Tibial artery (tissue), 4 donors: ENCODE measurements at regions not wholly inside any gene's neighbourhood (a gene's known extent, or its start where the extent isn't known, plus 50 kb on each side); places are given as distances from the start of the nearest gene placed in this dataset.

Experiments
- DNase-seq, 2 donors: peaks; one replicate each; pipeline ENCODE4 v3.0.0-alpha.2; 2019
- H3K27ac ChIP-seq, 2 donors: fragments of 200-600 bp; sonication (generic) in 1 of 2; 1 replicate in 1 of 2; 2 replicates in 1 of 2; pipeline ENCODE4 v1.5.1; 2018 to 2019; ENCODE audit warnings: mild to moderate bottlenecking in 1 of 2
- H3K27me3 ChIP-seq, 2 donors: fragments of 200-600 bp; sonication (generic) in 1 of 2; one replicate each; pipeline versions ENCODE4 v1.5.1 to v1.6.0; 2016 to 2019
- H3K36me3 ChIP-seq, 3 donors: fragments of 200-600 bp; sonication (generic) in 2 of 3; one replicate each; pipeline ENCODE4 v1.5.1; 2016 to 2019; ENCODE audit warnings: mild to moderate bottlenecking in 2 of 3
- H3K4me1 ChIP-seq, 4 donors: fragments of 200-600 bp; sonication (generic) in 2 of 4; 1 replicate in 3 of 4; 2 replicates in 1 of 4; pipeline ENCODE4 v1.5.1; 2016 to 2019
- H3K4me3 ChIP-seq, 2 donors: fragments of 200-600 bp; sonication (generic) in 1 of 2; 1 replicate in 1 of 2; 2 replicates in 1 of 2; pipeline ENCODE4 v1.5.1; 2018 to 2019; ENCODE audit warnings: mild to moderate bottlenecking in 2 of 2
- H3K9me3 ChIP-seq, 3 donors: fragments of 200-600 bp; sonication (generic) in 1 of 3; one replicate each; pipeline ENCODE4 v1.5.1; 2016 to 2019
- intact Hi-C: fragments of 100-400 bp; cut with DNase I; formaldehyde crosslinking; loops from one replicate; pipeline ENCODE4 v1.15.0; 2023; ENCODE audit warnings: low total_unique reads
- TF ChIP-seq, protein P1 (sequence below), 2 experiments: fragments of 200-600 bp in 1 of 2; fragments of 450-650 bp in 1 of 2; IDR thresholded peaks; one replicate each; pipeline ENCODE4 v1.5.1; 2017 to 2019; ENCODE audit warnings: antibody characterized with exemption in 2 of 2, mild to moderate bottlenecking in 1 of 2, moderate library complexity in 1 of 2

DNA sequence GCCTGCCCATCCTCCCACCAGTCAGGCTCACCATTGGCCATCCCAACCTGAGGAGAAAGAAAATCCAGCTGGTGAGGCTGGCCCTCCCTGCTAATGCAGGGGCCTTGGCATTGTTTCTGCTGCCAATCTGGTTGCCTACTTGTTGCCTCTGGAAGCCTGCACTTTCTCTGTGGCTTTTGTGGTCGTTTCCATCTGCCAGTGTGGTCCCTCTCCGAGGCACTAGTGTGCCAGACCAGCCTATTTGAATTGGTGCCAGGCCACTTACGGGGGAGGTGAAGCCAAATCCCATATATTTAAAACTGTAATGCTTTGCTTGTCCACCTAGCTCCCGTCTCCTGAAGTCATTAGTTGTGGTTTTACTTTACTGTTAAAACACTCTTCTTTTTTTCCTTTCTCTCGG is 213.4 kb upstream of the ADAMTSL1 start:
- H3K27me3 ChIP-seq, result no peaks in the 10 kb centered on the region
- DNase-seq, result no peak
- no peaks in the 10 kb centered on the region for H3K9me3 ChIP-seq
- no peaks in the 10 kb centered on the region for H3K36me3 ChIP-seq
- H3K4me3 ChIP-seq, result no peak overlapping the region
- H3K27ac ChIP-seq, result no peak overlapping the region
- H3K4me1 ChIP-seq, result peaks cover 0 to 5% (median 2%) of the 10 kb centered on the region in 4 donors
- TF ChIP-seq, protein P1, sequence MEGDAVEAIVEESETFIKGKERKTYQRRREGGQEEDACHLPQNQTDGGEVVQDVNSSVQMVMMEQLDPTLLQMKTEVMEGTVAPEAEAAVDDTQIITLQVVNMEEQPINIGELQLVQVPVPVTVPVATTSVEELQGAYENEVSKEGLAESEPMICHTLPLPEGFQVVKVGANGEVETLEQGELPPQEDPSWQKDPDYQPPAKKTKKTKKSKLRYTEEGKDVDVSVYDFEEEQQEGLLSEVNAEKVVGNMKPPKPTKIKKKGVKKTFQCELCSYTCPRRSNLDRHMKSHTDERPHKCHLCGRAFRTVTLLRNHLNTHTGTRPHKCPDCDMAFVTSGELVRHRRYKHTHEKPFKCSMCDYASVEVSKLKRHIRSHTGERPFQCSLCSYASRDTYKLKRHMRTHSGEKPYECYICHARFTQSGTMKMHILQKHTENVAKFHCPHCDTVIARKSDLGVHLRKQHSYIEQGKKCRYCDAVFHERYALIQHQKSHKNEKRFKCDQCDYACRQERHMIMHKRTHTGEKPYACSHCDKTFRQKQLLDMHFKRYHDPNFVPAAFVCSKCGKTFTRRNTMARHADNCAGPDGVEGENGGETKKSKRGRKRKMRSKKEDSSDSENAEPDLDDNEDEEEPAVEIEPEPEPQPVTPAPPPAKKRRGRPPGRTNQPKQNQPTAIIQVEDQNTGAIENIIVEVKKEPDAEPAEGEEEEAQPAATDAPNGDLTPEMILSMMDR (IDR thresholded peaks at IDR 0.05), result no peak
- intact Hi-C loops, result loop anchor here (5.0 kb wide), 1 partner anchor 757 kb away; no protein-coding TSS in a partner anchor

DNA sequence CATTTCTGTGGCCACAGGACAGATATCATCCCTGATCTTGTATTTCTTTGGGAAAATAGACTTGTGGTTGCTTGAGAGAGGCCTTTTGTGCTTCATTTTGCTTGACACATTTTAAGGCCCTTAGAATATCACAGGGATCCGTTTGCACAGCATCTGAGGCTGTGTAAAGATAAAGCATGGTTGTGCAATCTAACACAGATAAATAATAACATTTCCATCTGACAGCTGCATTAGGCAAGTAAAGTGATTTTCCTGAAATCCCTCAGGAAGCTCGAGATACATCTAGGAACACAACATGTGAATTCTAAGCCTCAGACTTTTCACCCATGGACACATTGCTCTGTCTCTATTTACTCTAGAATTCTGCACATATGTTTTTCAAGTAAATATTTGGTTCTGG is 212.8 kb upstream of the ADAMTSL1 start:
- TF ChIP-seq, protein P1 (IDR thresholded peaks at IDR 0.05), result no peak
- DNase-seq, result no peak
- no peak overlapping the region for H3K4me3 ChIP-seq
- no peak overlapping the region for H3K27ac ChIP-seq
- intact Hi-C loops, result loop anchor here (5.0 kb wide), 1 partner anchor 756 kb away; no protein-coding TSS in a partner anchor
- H3K9me3 ChIP-seq, result no peaks in the 10 kb centered on the region
- no peaks in the 10 kb centered on the region for H3K36me3 ChIP-seq
- peaks cover 0 to 5% (median 2%) of the 10 kb centered on the region in 4 donors for H3K4me1 ChIP-seq
- H3K27me3 ChIP-seq, result no peaks in the 10 kb centered on the region

DNA sequence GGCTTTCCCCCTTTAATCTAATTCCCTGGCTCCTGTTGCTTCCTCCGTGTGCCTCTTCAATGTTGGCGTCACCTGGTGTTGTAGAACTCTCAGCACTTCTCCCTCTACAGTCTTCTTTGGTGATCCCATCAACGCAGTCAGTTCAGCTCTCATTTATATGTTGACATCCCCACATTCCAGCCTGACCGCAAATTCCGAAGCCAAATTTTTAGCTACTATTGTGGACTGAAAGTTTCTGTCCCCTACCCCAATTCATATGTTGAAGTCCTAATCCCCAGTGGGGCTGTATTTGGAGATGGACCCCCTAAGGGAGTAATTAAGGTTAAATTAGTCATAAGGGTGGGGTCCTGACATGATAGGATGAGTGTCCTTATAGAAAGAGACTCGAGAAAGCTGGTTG is 210.6 kb upstream of the ADAMTSL1 start:
- Histone ChIP-seq H3K4me1 (peaks cover 0 to 5% (median 2%) of the 10 kb centered on the region in 4 donors), H3K27ac (no peak overlapping the region), H3K9me3 (no peaks in the 10 kb centered on the region), H3K27me3 (no peaks in the 10 kb centered on the region), H3K4me3 (no peak overlapping the region), H3K36me3 (no peaks in the 10 kb centered on the region)
- intact Hi-C loops, result loop anchor here (5.0 kb wide), 1 partner anchor 754 kb away; no protein-coding TSS in a partner anchor
- no peak for DNase-seq
- TF ChIP-seq, protein P1 (IDR thresholded peaks at IDR 0.05), result no peak

DNA sequence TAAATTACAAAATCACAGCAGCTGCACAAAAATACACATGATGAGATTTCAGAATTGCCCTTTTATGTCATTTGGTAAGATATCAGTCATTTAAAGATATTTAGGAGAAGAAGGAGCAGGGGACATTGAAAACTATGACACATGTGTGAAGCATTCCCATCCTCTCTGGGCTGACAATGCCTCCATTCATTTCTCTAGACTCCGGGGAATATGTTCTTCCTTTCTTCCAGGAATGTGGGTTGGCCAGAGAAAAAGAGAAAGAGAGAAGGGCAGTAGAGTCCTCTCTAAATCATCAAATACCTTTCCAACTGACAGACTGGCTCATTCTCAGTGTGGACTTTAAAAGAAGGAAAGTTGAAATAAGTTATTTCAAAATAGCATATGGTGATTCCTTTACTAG is 205.6 kb upstream of the ADAMTSL1 start:
- TF ChIP-seq, protein P1 (IDR thresholded peaks at IDR 0.05), result no peak
- Histone ChIP-seq H3K4me1 (no peaks in the 10 kb centered on the region), H3K27me3 (no peaks in the 10 kb centered on the region), H3K9me3 (no peaks in the 10 kb centered on the region), H3K4me3 (no peak overlapping the region), H3K27ac (no peak overlapping the region), H3K36me3 (no peaks in the 10 kb centered on the region)
- DNase-seq, result no peak
- intact Hi-C loops, result no loop called here

DNA sequence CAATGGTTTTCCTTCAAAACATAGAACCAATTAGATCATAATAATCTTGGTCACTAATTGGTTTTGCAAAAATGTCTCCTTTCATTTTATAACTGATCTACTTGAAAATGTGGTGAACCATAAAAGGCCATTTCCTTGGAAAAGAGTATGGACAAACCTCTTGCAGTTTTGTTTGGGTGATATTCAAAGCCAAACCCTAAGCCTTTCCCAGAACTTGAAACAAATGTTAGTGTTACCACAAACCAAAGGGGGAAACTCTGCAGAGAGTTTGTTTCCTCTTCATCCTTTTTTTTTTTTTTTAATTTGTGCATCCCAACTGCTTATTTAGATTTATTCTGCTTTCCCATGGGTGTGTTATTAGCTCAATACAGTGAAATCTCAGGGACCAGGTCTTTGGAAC is 204.4 kb upstream of the ADAMTSL1 start:
- Histone ChIP-seq H3K27ac (no peak overlapping the region), H3K36me3 (no peaks in the 10 kb centered on the region), H3K4me3 (no peak overlapping the region), H3K9me3 (no peaks in the 10 kb centered on the region), H3K27me3 (no peaks in the 10 kb centered on the region), H3K4me1 (peaks cover 0 to 4% (median 0%) of the 10 kb centered on the region in 4 donors)
- intact Hi-C loops, result no loop called here
- DNase-seq, result no peak
- TF ChIP-seq, protein P1 (IDR thresholded peaks at IDR 0.05), result no peak

DNA sequence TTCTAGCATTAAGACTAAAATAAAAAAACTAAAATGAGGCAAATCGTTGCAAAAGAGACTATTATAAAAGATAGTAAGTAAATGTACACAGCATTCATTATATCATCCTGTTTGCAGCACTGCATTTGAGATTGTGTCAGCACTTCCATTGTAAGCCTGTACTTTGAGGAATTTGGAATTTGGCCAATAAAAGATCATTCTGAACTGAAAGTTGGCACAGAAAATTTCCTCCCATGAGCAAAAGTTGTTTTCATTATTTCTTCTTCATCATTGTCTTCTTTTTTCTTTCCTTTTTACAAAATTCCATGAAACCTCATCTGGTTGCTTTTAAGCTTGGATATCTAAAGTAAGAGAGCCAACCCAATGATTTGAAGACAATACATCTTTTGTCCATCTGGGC is 199.3 kb upstream of the ADAMTSL1 start:
- Histone ChIP-seq H3K9me3 (no peaks in the 10 kb centered on the region), H3K27ac (no peak overlapping the region)

More for the DNA sequence above, 199.3 kb upstream of the ADAMTSL1 start:
- Histone ChIP-seq H3K27me3 (no peaks in the 10 kb centered on the region), H3K4me1 (peaks cover 0 to 8% (median 0%) of the 10 kb centered on the region in 4 donors), H3K36me3 (peaks cover 0 to 3% (median 0%) of the 10 kb centered on the region in 3 donors), H3K4me3 (no peak overlapping the region)
- DNase-seq, result no peak
- TF ChIP-seq, protein P1 (IDR thresholded peaks at IDR 0.05), result no peak
- intact Hi-C loops, result no loop called here
